Stomach (tissue), 8 donors: ENCODE measurements at regions not wholly inside any gene's neighbourhood (a gene's known extent, or its start where the extent isn't known, plus 50 kb on each side); places are given as distances from the start of the nearest gene placed in this dataset.
A peak's percentile ranks its signal among the peaks of the same experiment; 100 is the strongest.

Experiments used
- DNase-seq, 2 donors: peaks; one replicate each; pipeline versions ENCODE4 v3.0.0 to v3.0.0-alpha.2; 2013 to 2019
- H3K27ac ChIP-seq, 5 donors: fragments of 200-600 bp in 4 of 5; sonication (generic) in 4 of 5; one replicate each; pipeline ENCODE4 v1.5.1; 2013 to 2019; ENCODE audit warnings: mild to moderate bottlenecking in 1 of 5, moderate library complexity in 1 of 5
- H3K27me3 ChIP-seq, 3 donors: fragments of 200-600 bp; sonication (generic); one replicate each; pipeline ENCODE4 v1.5.1; 2017 to 2019; ENCODE audit warnings: mixed run types in 1 of 3
- H3K36me3 ChIP-seq, 4 donors: fragments of 200-600 bp; sonication (generic); 1 replicate in 3 of 4; 2 replicates in 1 of 4; pipeline ENCODE4 v1.5.1; 2016 to 2019
- H3K4me1 ChIP-seq, 4 donors: fragments of 200-600 bp; sonication (generic); one replicate each; pipeline ENCODE4 v1.5.1; 2016 to 2019
- H3K4me3 ChIP-seq, 4 donors: fragments of 200-600 bp; sonication (generic) in 3 of 4; one replicate each; pipeline ENCODE4 v1.5.1; 2016 to 2019; ENCODE audit warnings: mild to moderate bottlenecking in 1 of 4
- H3K9me3 ChIP-seq, 4 donors: fragments of 200-600 bp; sonication (generic); one replicate each; pipeline ENCODE4 v1.5.1; 2016 to 2019
- EP300 ChIP-seq: sonication (generic); formaldehyde crosslinking; IDR thresholded peaks from one replicate; pipeline ENCODE4 v1.6.1; 2017; ENCODE audit warnings: antibody characterized with exemption
- POLR2A ChIP-seq, 4 donors: fragments of 450-650 bp; IDR thresholded peaks; one replicate each; pipeline ENCODE4 v1.6.1; 2016; ENCODE audit warnings: antibody characterized with exemption in 4 of 4, control low read depth in 2 of 4, mild to moderate bottlenecking in 1 of 4, moderate library complexity in 1 of 4
- POLR2AphosphoS5 ChIP-seq, 3 donors: sonication (generic); formaldehyde crosslinking; IDR thresholded peaks; one replicate each; pipeline ENCODE4 v1.6.1; 2016; ENCODE audit warnings: antibody characterized with exemption in 3 of 3
- WGBS, 5 donors: extraction: QIAGEN DNeasy Blood & Tissue Kit in 3 of 5; methylation state at CpG; one replicate each; pipeline versions ENCODE4 v1.1.5 to v1.1.7; 2013 to 2018; 5-methylcytosine and 5-hydroxymethylcytosine counted together
- intact Hi-C: fragments of 100-400 bp; cut with DNase I; formaldehyde crosslinking; loops from one replicate; pipeline ENCODE4 v1.15.1; 2023; ENCODE audit warnings: low total_unique reads
- TF ChIP-seq, protein P1 (sequence below), 7 experiments: fragments of 450-650 bp in 4 of 7; fragments of 200-600 bp in 3 of 7; sonication (generic) in 3 of 7; IDR thresholded peaks; one replicate each; pipeline ENCODE4 v1.5.1; 2016 to 2019; ENCODE audit warnings: antibody characterized with exemption in 7 of 7, control low read depth in 2 of 7, mild to moderate bottlenecking in 1 of 7
- donor health status: healthy with polysubstance abuse.
- donor health status: Bipolar disorder and iron deficiency.
- donor health status: healthy.

DNA sequence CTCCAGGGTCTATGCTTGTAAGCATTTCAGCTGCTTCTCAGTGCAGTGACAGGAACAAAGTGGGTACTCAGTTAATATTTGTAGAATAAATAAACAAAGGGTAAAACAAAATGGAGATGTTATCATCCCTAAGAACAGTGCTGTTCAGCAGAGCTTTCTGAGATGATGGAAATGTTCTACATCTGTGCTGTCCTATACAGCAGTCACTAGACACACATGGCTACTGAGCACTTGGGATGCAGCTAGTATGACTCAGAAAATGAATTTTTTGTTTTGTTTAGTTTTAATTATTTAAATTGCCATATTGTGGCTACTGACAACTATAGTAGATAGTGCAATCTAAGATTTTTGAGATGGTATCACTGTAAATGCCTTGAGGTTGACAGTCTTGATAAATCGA is 283.8 kb upstream of the ADAMTS9 start:
- TF ChIP-seq EP300 (no peak), POLR2AphosphoS5 (IDR thresholded peaks at IDR 0.05) (no peak), POLR2A (IDR thresholded peaks at IDR 0.05) (no peak)
- TF ChIP-seq, protein P1, sequence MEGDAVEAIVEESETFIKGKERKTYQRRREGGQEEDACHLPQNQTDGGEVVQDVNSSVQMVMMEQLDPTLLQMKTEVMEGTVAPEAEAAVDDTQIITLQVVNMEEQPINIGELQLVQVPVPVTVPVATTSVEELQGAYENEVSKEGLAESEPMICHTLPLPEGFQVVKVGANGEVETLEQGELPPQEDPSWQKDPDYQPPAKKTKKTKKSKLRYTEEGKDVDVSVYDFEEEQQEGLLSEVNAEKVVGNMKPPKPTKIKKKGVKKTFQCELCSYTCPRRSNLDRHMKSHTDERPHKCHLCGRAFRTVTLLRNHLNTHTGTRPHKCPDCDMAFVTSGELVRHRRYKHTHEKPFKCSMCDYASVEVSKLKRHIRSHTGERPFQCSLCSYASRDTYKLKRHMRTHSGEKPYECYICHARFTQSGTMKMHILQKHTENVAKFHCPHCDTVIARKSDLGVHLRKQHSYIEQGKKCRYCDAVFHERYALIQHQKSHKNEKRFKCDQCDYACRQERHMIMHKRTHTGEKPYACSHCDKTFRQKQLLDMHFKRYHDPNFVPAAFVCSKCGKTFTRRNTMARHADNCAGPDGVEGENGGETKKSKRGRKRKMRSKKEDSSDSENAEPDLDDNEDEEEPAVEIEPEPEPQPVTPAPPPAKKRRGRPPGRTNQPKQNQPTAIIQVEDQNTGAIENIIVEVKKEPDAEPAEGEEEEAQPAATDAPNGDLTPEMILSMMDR (IDR thresholded peaks at IDR 0.05): no peak
- Histone ChIP-seq H3K4me3 (no peak overlapping the region), H3K27me3 (no peaks in the 10 kb centered on the region), H3K36me3 (no peaks in the 10 kb centered on the region), H3K27ac (no peak overlapping the region), H3K9me3 (no peaks in the 10 kb centered on the region), H3K4me1 (no peaks in the 10 kb centered on the region)
- intact Hi-C loops: no loop called here
- 18 to 89% (median 58%) methylated on average over 1 of the region's 1 CpG for WGBS, 5 donors
- no peak for DNase-seq

DNA sequence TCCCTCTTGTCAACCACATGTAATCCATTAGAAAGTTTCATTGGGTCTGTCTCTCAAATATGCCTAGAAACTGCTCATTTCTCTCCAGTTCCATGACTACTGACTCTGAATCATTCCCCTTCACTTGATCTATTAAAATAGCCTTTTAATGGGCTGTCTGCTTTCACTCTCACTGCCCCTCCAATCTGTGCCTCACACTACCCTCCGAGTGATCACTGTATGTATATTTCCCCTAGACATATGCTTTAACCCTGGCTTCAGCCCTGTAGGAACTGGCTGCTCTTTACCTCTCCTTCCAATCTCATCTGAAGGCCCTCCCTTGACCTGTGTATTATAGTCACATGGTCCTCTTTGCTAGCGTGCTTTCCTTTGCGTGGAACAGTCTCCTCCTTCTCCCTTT is 282.8 kb upstream of the ADAMTS9 start:
- no peaks in the 10 kb centered on the region for H3K9me3 ChIP-seq
- no peak overlapping the region for H3K4me3 ChIP-seq
- H3K36me3 ChIP-seq: no peaks in the 10 kb centered on the region
- TF ChIP-seq POLR2A (IDR thresholded peaks at IDR 0.05) (no peak), POLR2AphosphoS5 (IDR thresholded peaks at IDR 0.05) (no peak), EP300 (no peak)
- TF ChIP-seq, protein P1 (IDR thresholded peaks at IDR 0.05): no peak
- intact Hi-C loops: no loop called here
- no peak for DNase-seq
- H3K27me3 ChIP-seq: no peaks in the 10 kb centered on the region
- H3K4me1 ChIP-seq: no peaks in the 10 kb centered on the region
- WGBS, 5 donors: 74 to 82% (median 80%) methylated on average over 3 of the region's 3 CpGs
- no peak overlapping the region for H3K27ac ChIP-seq

DNA sequence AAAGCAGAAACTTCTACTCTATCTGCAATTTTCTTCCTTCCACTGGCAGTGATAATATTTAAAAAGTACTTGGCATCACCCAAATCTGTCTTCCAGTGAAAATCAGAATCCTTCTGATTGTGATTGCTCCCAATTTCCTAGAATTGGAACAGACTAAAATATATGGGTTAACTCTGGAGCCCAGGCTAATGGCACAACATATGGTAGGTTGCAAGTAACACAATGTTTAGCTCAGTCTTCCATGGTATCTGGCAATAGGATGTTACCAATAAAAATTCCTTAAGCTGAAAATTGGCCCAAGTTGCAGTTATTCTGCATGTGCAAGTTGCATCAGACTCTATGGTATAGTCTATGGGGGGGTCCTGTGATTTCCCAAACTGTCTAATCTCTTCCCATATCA is 273.5 kb upstream of the ADAMTS9 start:
- TF ChIP-seq, protein P1 (IDR thresholded peaks at IDR 0.05): no peak
- no peak for TF ChIP-seq POLR2AphosphoS5 (IDR thresholded peaks at IDR 0.05)
- no peak for TF ChIP-seq EP300
- no peak for TF ChIP-seq POLR2A (IDR thresholded peaks at IDR 0.05)

DNA sequence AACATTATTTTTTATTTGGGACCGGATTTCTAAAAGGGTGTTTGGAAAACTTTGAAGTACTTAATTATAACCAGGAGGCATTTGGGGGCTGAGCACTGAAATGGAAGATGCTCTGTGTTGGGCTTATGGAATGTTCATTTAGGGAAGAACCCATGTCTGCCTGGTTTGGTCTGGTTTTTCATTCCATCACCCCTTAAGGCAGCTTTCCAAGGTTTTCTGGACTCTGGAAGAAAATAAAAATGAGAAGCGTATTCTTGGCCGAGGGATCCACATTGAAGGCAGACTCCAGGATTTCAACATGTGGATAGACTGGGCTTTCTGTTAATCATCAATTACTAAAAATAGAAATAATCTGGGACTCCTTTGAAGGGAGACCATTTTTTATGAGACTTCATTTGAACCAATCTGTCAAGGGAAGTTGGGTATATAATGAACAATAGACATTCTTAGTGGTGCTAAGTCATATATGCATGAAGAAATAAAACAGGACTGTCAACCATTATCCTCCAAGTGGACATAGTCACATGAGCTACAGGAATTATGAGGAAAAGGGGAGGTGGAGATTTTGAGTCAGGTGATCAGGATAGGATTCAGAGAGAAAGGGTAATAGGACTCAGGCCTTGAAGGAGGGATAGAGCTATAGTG is 270.5 kb upstream of the ADAMTS9 start:
- Histone ChIP-seq H3K27ac (peak overlapping the region in 1 of 5 donors; percentile 30), H3K4me3 (no peak overlapping the region), H3K9me3 (no peaks in the 10 kb centered on the region), H3K36me3 (no peaks in the 10 kb centered on the region), H3K27me3 (no peaks in the 10 kb centered on the region), H3K4me1 (peaks cover 0 to 14% (median 6%) of the 10 kb centered on the region in 4 donors)
- DNase-seq: peak in 1 of 2 donors; percentile 69
- TF ChIP-seq POLR2A (IDR thresholded peaks at IDR 0.05) (no peak), POLR2AphosphoS5 (IDR thresholded peaks at IDR 0.05) (no peak), EP300 (no peak)
- TF ChIP-seq, protein P1 (IDR thresholded peaks at IDR 0.05): no peak
- intact Hi-C loops: no loop called here
- 75 to 88% (median 83%) methylated on average over 3 of the region's 3 CpGs for WGBS, 5 donors

More for the DNA sequence above, 273.5 kb upstream of the ADAMTS9 start:
- no peak overlapping the region for H3K27ac ChIP-seq
- H3K4me1 ChIP-seq: peaks cover 0 to 5% (median 0%) of the 10 kb centered on the region in 4 donors
- no peak overlapping the region for H3K4me3 ChIP-seq
- DNase-seq: no peak
- no peaks in the 10 kb centered on the region for H3K36me3 ChIP-seq
- intact Hi-C loops: no loop called here
- no peaks in the 10 kb centered on the region for H3K9me3 ChIP-seq
- H3K27me3 ChIP-seq: no peaks in the 10 kb centered on the region
